SIG-M5 (cell line): ENCODE measurements at regions not wholly inside any gene's neighbourhood (a gene's known extent, or its start where the extent isn't known, plus 50 kb on each side); places are given as distances from the start of the nearest gene placed in this dataset.
"Not testable (repeated sequence)": the region's sequence is repeated elsewhere in the genome, so short reads cannot be mapped to it uniquely, and the experiment has no call there.

Source experiments
- DNase-seq: peaks from one replicate; lab custom pipeline; 2025; lab: John Stamatoyannopoulos, UW

DNA sequence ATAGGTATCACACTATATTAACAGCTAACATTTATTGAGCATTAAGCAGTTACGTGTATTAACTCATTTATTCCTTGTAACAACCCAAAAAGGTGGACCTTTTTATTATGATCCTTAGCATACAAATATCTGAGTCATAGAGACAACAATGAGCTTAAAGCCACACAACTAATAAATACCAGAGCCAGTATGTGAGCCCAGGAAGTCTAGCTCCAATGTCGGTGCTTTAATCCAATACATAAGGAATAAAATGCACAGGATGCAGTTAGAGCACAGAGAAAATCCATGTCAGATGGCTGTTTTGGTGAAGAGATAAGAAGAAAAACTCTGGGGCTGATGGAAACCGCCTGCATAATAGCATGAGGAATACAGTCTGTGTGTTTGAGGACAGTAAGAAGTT is 888.6 kb downstream of the TMTC2 start:
- DNase-seq = no peak

DNA sequence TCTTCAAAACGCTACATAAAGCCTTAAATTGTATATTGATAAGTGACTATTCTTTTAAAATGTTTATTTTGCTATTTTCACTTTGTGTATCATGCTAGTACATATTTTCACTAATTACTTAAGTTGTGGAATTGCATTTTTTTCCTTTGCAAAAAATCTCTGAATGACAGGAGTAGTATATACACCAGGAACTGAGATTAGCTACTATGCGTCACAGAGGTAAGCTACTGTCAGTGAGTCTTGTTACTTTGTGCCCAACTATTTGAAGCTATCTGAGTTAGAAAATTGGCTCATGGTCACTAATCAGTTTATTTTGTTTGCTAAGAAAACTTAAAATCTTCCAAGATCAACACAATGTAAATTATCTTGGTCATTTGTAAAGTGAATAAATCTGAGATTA is 887.4 kb downstream of the TMTC2 start:
- DNase-seq = no peak

DNA sequence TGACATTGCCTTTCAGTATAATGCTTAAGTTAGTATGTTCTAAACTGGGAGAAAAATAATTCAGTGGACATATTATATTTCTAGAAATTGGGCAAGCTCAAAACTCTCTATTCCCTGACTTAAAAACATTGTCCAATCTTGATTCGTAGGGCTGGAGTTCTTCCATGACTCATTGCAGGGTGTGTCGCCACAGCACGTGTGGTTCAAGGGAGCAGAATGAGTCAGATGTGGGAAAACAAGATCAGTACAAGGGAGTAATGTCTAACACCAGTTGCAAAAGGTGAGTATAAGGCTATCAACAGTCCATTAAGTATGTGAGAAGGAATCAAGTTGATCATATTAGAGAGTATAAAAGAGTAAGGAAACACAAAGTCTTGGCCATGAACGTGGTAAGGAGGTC is 887.0 kb downstream of the TMTC2 start:
- no peak for DNase-seq

DNA sequence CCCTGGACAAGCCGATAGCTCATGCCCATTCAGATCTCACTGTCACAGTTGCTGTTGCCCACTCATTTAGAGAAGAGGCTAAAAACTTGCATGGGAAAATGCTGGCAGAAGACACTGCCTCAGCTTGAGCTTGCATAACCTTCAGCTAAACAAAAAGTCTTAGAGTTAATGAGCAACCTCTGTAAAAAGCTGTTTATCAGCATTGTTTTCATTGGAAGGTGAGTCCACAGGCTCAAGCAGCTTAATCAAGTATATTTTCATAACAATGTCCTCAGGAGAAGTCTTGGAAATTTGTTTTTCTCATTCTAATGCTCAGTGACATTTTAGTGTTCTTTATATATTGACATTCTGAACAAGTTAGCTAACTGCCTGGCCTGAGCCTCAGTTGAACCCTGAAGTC is 872.9 kb downstream of the TMTC2 start:
- DNase-seq = no peak

DNA sequence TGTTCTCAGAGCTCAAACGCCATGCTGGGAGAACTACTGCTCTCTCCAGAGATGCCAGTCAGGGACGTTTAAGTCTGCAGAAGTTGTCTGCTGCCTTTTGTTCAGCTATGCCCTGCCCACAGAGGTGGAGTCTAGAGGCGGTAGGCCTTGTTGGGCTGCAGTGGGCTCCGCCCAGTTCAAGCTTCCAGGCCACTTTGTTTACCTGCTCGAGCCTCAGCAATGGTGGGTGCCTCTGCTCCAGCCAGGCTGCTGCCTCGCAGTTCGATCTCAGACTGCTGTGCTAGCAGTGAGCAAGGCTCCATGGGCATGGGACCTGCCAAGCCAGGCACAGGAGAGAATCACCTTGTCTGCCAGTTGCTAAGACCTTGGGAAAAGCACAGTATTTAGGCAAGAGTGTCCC is 869.3 kb downstream of the TMTC2 start:
- DNase-seq = not testable (repeated sequence)

DNA sequence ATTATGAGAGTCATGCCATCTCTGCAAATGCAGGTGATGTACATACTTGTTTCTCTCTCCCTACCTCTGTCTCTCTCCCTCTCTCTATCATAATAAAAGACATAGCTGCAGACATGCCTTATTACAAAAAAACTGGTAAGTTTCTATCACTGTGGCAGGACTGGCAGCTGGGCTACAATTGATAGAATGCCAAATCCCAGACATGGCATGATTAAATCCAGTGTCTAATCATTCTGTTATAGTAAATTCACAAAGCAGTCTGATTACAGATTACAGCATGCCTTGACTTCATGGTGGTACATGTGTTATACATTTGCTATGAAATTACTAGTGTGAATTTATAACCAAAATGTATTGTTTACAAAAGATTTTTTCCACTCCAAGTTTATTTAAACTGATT is 854.7 kb downstream of the TMTC2 start:
- DNase-seq = no peak

DNA sequence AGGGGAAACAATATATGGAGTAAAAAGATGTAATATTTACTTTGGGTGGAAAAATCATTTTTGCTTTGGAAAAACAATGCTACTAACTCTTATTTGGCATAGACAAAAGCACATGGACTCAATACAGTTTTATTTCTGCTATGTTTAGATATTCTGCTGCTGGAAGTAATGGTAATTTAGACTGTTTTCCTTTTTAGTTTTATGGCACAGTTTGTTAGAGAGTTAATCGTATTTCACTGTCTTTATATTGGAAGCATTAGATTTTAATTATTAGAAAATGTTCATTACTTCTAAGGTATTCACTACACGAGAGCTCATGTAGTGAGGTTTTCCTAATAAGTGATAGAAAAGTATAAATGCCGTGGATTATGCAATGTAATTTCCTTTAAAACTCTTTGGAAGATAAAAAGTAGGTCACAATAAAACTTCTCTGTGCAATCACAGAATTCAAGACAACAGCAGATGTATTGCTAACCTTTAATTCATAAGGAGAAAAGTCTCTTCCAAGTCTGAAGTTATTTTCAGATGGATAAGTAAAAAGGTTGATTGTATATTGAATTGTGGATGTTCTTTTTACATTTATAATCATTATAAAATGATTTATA is 851.8 kb downstream of the TMTC2 start:
- DNase-seq = no peak

DNA sequence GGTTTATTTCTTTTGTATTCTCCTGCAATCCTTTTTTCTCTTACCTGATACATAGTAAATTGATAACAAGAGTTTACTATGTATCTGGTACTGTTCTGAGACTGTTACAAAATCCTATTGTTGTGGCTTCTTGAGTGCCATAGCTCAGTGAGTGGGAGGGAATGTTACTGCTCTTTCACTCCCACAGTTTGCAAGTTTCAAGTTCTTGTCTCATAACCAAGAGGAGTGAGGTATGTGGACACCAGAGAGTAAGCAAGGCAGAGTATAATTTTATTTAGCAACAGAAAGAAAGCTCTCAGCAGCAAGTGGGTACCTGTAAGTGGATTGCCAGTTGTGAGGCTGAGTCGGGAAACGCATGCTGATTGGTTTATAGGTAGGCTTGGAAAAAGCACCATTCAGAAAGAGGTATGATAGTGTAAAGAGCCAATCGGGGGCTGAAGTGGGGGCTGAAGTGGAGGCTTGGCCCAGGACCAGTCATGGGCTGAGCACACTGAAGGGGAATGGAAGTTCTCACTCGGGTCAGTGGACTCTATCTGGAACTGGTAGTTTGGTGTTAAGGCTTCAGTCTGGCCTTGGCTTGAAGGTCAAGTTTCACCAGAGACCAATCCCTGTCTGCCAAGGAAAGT is 850.8 kb downstream of the TMTC2 start:
- DNase-seq = no peak

DNA sequence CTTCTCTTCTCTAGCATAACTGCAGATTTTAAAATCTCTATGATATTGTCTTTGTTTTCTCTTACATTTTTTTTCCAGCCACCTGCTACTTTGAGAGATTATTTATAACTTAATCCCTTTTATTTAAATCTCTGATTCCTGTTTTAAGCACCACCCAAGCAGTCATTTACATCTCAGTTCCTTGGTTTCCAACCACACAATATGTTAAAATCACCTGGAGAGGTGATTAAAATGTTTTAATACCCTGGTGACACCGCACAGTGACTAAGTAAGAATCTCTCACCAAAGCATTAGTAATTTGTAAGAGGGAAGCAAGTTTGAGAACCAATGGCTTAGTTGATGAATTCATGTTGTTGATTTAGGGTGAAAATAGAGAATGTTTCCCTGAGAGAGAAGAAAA is 849.8 kb downstream of the TMTC2 start:
- DNase-seq = no peak

DNA sequence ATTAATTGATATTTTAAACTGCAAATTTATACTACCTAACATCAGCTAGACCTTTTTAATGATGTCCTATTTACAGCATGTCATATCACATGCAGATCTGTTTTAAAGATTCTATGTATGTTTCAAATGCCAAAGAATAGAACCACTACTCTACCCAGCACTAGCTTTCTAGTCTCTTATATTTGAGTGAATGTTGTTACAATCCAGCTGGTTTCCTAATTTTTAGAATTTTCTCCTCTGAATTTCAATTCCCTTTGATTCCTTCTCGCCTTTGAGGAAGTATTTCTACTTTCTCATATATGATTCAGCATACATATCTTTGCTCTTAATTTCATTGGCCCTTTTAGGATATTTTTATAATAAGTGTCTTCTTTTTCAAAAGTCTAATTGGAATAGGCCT is 841.9 kb downstream of the TMTC2 start:
- DNase-seq = no peak

DNA sequence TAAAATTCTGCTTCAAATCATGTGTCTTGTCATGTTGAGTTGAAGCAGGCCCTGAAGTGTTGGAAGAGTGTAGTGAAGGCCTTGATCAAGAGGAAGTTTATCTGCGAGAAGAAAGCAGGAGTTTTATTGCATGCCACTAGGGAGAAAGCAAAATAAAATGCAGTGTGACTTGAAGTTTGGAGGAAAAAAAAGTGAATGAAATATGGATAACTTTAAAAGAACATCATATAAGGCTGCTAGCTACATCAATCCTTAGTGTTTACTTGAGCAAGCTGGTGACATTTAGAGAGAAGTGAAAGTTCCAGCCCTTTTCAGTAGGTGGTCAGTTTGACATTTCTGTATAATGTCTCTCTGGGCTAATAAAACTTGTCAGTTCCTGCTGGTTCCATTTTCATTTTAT is 841.1 kb downstream of the TMTC2 start:
- no peak for DNase-seq

DNA sequence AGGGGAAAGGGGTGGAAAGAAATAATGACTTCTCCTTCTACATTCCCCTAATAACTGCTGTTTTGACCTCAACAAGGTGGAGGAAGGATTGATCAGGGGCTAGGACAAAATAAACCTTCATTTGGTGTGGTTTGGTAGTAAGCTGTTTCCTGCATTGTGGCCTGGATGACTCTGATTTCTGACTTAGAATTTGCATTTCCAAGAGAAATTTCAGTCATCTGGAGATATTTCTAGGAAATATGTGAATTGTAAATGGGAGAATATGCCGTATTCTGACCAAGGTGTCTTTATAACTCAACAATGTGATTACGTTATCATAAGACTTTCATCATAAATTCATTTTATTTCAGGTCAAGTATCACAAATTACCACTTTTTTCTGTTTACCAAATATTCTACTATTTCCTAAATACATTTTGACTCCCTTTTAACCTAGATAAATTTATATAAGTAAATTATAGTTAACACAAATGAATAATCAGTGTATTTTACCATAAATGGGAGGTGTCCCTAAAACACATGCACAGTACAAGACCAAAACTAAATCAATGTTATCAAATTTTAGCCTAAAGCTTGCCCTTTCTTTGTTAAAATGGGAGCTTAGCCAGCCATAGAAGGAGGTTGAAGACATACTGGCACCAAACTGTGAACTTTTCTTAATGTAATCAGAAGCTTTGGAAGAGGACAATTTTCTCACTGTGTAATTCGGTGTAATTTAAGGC is 828.8 kb downstream of the TMTC2 start:
- DNase-seq = no peak

DNA sequence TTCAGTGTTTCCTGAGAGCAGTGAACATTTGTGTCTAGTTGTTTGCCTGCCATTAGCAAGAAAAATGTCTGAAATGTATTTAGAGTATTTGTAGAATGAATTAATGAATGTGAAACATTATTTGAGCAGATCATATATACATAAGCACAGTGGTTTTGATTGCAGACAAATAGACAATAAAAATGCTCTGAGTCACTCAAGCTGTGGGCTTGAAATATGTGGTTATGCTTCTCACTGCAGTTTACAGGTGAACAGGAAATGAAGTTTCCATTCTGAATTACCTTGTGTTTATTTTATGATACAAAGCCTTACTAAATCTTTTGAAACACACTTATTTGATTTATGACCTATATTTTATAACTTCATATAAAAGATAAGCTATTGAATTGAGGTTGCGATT is 827.7 kb downstream of the TMTC2 start:
- no peak for DNase-seq

DNA sequence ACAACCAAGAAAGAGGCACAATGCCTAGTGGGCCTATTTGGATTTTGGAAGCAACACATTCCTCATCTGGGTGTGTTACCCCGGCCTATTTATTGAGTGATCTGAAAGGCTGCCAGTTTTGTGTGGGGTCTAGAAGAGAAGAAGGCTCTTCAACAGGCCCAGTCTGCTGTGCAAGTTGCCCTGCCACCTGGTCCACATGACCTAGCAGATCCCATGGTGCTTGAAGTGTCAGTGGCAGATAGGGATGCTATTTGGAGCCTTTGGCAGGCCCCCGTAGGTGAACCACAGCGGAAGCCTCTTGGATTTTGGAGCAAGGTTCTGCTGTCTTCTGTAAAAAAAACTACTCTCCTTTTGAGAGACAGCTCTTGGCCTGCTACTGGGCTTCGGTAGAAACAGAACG is 820.1 kb downstream of the TMTC2 start:
- DNase-seq = no peak

DNA sequence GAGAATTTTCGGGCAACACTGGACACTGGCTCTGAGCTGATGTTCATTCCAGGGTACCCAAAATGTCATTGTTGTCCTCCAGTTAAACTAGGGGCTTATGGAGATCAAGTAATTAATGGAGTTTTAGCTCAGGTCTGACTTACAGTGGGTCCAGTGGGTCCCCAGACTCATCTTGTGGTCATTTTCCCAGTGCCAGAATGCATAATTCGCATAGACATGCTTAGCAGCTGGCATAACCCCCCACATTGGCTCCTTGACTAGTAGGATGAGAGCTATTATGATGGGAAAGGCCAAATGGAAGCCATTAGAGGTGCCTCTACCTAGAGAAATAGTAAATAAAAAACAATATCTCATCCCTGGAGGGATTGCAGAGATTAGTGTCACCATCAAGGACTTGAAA is 818.9 kb downstream of the TMTC2 start:
- DNase-seq = no peak

DNA sequence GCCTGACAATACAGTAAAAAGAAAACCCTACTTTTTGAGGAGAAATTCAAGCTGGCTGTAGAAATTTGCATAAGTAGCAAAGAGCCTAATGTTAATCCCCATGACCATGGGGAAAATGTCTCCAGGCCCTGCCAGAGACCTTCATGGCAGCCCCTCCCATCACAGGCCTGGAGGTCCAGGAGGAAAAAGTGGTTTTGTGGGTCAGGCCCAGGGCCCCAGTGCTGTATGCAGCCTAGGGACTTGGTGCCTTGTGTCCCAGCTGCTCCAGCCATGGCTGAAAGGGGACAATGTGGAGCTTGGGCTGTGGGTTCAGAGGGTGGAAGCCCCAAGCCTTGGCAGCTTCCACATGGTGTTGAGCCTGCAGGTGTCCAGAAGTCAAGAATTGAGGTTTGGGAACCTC is 813.2 kb downstream of the TMTC2 start:
- DNase-seq = not testable (repeated sequence)

DNA sequence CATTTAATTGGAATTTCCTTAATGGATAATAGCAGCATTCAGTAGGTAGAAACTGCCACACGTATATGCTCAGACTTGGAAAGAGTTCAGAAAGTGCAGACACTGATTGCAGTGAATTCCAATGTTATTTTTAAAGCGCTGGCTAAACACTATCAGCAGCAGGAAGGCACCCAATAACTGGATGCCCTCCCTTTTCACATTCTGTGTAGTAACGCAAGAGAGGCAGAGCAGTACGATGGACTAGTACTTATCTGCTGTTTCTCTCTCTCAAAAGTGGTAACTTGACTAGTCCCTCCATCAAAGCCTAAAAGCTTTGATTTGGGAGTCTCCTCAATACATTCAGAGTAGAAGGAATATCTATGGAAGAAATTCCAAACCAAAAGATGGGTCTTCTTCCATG is 791.0 kb downstream of the TMTC2 start:
- DNase-seq = no peak

DNA sequence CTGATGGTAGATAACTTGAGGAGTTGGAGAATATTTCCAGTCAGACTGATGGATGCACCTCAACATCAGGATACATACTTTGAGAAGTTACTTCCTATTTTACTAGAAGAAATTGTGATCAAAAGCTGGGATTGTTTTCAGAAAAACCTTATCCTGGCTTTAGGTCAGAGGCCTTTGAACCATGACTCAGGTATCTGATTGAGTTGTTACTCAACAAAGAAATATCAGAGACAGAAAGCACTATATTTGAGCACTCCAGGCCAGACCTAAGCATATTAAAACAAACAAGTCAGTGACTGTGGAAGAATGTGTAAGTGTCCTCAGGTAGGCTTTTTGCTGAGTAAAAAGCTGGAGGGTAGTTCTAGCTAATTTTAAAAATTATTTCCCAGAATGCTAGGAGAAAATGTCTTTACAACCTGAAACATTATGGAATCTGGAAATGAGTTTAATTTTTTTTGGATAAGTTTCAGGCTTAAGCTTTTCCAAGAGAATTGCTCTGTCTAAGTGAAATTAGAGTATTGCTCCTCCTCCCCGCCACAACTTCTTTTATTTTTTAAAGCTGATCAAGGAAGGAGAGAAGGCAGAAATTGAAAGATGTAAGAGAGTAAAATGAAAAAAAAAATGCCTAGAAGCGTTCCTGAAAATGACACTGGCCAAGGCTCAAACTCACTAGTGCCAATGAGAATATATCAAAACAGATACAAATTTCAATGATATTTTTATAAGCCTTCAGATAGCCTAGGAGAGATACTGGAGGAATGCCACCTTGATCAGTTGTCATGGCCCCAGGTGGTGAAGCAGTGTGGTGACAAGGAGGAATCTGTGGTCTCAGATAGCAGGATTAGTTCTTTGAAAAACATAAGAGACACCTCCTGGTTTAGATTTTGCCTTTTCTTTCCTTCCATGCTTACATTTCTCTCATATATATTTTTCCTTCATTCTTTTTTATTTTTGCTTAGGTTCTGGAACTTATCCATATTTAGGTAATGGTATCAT is 790.3 kb downstream of the TMTC2 start:
- DNase-seq = no peak

DNA sequence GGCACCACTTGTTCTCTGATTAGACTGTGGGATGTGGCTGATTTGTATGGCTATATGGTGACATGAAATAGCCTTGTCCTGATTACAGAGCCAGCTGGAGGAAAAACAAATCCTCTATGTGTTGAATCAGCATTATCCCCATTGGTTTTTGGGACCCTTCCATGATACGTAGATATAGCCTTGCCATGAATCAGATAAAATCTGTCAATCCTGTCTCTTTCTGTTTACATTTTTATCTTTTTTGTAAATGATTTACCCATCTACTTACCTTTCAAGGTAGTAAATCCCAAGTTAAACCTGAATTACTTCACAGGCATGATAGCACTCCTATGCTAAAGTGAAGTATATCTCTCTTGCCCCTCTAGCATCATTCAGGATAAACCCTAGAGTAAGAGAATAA is 789.3 kb downstream of the TMTC2 start:
- no peak for DNase-seq

DNA sequence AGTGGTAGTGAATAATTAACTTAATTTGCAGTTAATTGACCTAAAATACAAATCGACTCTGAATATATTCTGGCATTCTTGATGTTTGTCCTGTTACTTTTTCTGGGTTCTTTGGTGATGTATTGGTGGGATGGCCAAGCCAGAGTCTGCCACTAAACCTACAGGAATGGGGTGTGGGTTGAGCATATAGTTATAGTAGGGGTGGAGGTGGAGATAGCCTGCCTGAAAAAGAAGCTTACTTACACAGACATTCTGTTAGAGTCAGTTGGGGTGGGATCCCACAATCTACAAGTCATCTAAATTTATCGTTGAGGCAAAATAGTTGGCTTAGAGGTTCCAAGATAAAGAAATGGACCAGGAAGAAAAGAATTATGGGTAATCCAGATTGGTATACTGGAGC is 787.7 kb downstream of the TMTC2 start:
- no peak for DNase-seq

DNA sequence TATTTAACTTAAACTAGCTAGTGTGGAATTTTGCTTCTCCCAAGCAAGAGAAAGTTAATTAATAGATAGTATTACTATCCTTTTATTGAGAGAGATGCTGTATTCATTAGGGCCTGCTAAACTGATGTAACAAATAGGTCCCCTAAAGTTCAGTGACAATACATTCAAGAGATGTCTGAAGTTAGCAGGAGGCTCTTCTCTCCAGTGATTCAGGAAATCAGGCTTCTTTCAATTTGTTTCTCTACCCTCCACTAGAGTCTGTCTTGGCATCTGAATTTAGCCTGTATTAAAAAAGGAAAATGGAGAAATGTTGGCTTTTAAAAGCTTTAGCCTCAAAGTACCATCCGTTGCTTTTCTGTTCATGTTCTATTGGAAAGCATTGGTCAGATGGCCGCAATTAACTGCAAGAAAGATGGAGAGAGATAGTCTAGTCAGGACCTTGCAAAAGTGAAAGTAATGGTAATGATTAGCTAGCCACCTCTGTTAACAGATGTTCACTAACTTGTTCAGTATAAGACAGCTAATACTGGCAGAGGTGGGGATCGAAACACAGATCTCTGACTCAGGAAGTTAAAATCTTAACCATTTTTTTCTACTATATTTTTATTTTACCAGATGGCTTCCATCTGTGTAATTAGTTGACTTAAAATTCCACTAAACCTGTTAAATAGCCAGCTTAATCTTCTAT is 786.8 kb downstream of the TMTC2 start:
- no peak for DNase-seq

DNA sequence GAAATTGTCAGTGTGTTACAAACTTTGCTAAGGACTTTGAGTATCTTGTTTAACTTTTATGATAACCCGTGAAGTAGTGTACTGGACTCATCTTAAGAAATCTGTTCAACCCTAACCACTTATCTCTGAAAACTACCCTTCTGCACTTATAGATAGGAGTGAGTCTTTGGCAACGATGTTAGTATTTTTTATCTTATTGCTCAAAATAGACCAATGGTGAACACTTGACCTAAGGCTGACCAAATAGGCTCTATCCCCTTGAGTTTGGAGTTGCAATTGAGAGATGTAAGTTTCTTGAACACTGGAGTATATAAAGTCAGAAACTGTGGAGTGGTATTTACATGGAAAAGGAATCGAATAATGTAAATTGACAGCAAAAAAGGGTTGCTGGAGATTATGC is 786.1 kb downstream of the TMTC2 start:
- no peak for DNase-seq
